SK-N-SH (cell line): ENCODE measurements at regions not wholly inside any gene's neighbourhood (a gene's known extent, or its start where the extent isn't known, plus 50 kb on each side); places are given as distances from the start of the nearest gene placed in this dataset.

Experiments
- CTCF ChIA-PET: fragments of 300-600, 350-600 bp; formaldehyde crosslinking; extraction: SDS; loops from one replicate; lab custom pipeline; 2021; lab: Yijun Ruan, JAX
- POLR2A ChIA-PET: fragments of 350-600 bp; sonication (Branson Sonifier 250); formaldehyde crosslinking; extraction: SDS; loops from one replicate; lab custom pipeline; 2020; ENCODE audit warnings: antibody characterized with exemption, inconsistent platforms; lab: Yijun Ruan, JAX
- DNase-seq: peaks from one replicate; pipeline ENCODE4 v3.0.0; 2012
- H2AFZ ChIP-seq: fragments of 200-600 bp; sonication (generic); 2 replicates; pipeline ENCODE4 v1.8.1; 2016; ENCODE audit warnings: antibody characterized with exemption, mild to moderate bottlenecking, low read depth
- H3F3A ChIP-seq: fragments of 200-600 bp; sonication (generic); replicated peaks from 2 replicates; pipeline ENCODE3; 2016; ENCODE audit warnings: antibody characterized with exemption, mild to moderate bottlenecking; ENCODE audit not compliant: insufficient read depth
- H3K27ac ChIP-seq, 2 experiments: fragments of 200-500 bp in 1 of 2; fragments of 200-600 bp in 1 of 2; sonication (Bioruptor generic) in 1 of 2; sonication (generic), shearing (Covaris generic) in 1 of 2; 2 replicates each; pipeline versions ENCODE4 v1.5.1 to v1.6.1; 2014 to 2016; ENCODE audit warnings: low read depth in 2 of 2, inconsistent platforms in 1 of 2, low read length in 1 of 2, mild to moderate bottlenecking in 1 of 2, mixed read lengths in 1 of 2
- H3K27me3 ChIP-seq: fragments of 200-600 bp; sonication (generic), shearing (Covaris generic); 2 replicates; pipeline ENCODE4 v1.6.1; 2016; ENCODE audit warnings: mixed run types; ENCODE audit not compliant: insufficient read depth
- H3K36me3 ChIP-seq, 2 experiments: fragments of 200-500 bp in 1 of 2; fragments of 200-600 bp in 1 of 2; sonication (Bioruptor generic) in 1 of 2; sonication (generic) in 1 of 2; replicated peaks in 1 of 2; 2 replicates each; pipeline versions ENCODE3 to v1.5.1; 2014 to 2016; ENCODE audit warnings: low read length in 1 of 2, mild to moderate bottlenecking in 1 of 2; ENCODE audit not compliant: insufficient read depth in 2 of 2, control insufficient read depth in 1 of 2
- H3K4me1 ChIP-seq, 2 experiments: fragments of 200-500 bp in 1 of 2; fragments of 200-600 bp in 1 of 2; sonication (Bioruptor generic) in 1 of 2; sonication (generic), shearing (Covaris generic) in 1 of 2; 2 replicates each; pipeline versions ENCODE4 v1.5.1 to v1.6.1; 2014 to 2016; ENCODE audit warnings: low read depth in 1 of 2, low read length in 1 of 2, mixed run types in 1 of 2; ENCODE audit not compliant: insufficient read depth in 2 of 2, control insufficient read depth in 1 of 2
- H3K4me2 ChIP-seq: fragments of 200-600 bp; sonication (generic), shearing (Covaris generic); 2 replicates; pipeline ENCODE4 v1.6.1; 2017; ENCODE audit warnings: mixed run types
- H3K4me3 ChIP-seq, 2 experiments: fragments of 200-500 bp in 1 of 2; fragments of 200-600 bp in 1 of 2; sonication (Bioruptor generic) in 1 of 2; sonication (generic), shearing (Covaris generic) in 1 of 2; 2 replicates each; pipeline versions ENCODE4 v1.5.1 to v1.8.1; 2014 to 2016; ENCODE audit warnings: low read depth in 2 of 2, inconsistent platforms in 1 of 2, low read length in 1 of 2, mild to moderate bottlenecking in 1 of 2, mixed read lengths in 1 of 2, moderate library complexity in 1 of 2
- H3K79me2 ChIP-seq: fragments of 200-600 bp; sonication (generic); 2 replicates; pipeline ENCODE4 v1.8.1; 2017; ENCODE audit warnings: mild to moderate bottlenecking; ENCODE audit not compliant: insufficient read depth
- H3K9ac ChIP-seq: fragments of 200-600 bp; sonication (generic); 2 replicates; pipeline ENCODE4 v1.6.1; 2017; ENCODE audit warnings: mixed run types
- H3K9me2 ChIP-seq: fragments of 200-600 bp; sonication (generic); 2 replicates; pipeline ENCODE4 v1.6.1; 2017; ENCODE audit warnings: mixed run types
- H3K9me3 ChIP-seq: fragments of 200-600 bp; sonication (generic); 2 replicates; pipeline ENCODE4 v1.6.1; 2017; ENCODE audit warnings: mixed run types, mild to moderate bottlenecking, moderate library complexity
- H4K20me1 ChIP-seq: fragments of 200-600 bp; sonication (generic); 2 replicates; pipeline ENCODE4 v1.6.1; 2017; ENCODE audit warnings: mild to moderate bottlenecking, mixed run types; ENCODE audit not compliant: insufficient read depth
- CHD2 ChIP-seq: fragments of 150-350 bp; IDR thresholded peaks from 2 replicates; pipeline ENCODE4 v1.6.1; 2018; ENCODE audit warnings: low read length; ENCODE audit not compliant: partially characterized antibody
- ELF1 ChIP-seq: IDR thresholded peaks from 2 replicates; pipeline ENCODE4 v1.4.0; 2012
- EZH2phosphoT487 ChIP-seq: fragments of 200-600 bp; sonication (generic); IDR thresholded peaks from 2 replicates; pipeline ENCODE4 v1.6.1; 2017; ENCODE audit warnings: low read depth, mixed run types, mild to moderate bottlenecking, antibody characterized with exemption, moderate library complexity, borderline replicate concordance
- FOSL2 ChIP-seq: IDR thresholded peaks from 2 replicates; pipeline ENCODE4 v1.4.0; 2012; ENCODE audit warnings: low read depth, mild to moderate bottlenecking, moderate library complexity, borderline replicate concordance
- FOXM1 ChIP-seq: IDR thresholded peaks from 2 replicates; pipeline ENCODE4 v1.4.0; 2012; ENCODE audit warnings: low read depth, mild to moderate bottlenecking
- GABPA ChIP-seq: IDR thresholded peaks from 2 replicates; pipeline ENCODE4 v1.4.0; 2012; ENCODE audit warnings: low read depth, mild to moderate bottlenecking
- GATA2 ChIP-seq: sonication (generic); formaldehyde crosslinking; IDR thresholded peaks from 2 replicates; pipeline ENCODE4 v1.5.0; 2020; ENCODE audit warnings: mild to moderate bottlenecking, missing genetic modification reagents
- MEF2A ChIP-seq: IDR thresholded peaks from 2 replicates; pipeline ENCODE4 v1.4.0; 2012; ENCODE audit warnings: low read depth, borderline replicate concordance
- NRF1 ChIP-seq: IDR thresholded peaks from 2 replicates; pipeline ENCODE4 v1.6.1; 2012; ENCODE audit warnings: low read depth, mild to moderate bottlenecking, low read length
- POLR2AphosphoS5 ChIP-seq: IDR thresholded peaks from 2 replicates; pipeline ENCODE4 v1.6.1; 2012; ENCODE audit warnings: low read depth, low read length
- SMC3 ChIP-seq: IDR thresholded peaks from 2 replicates; pipeline ENCODE4 v1.6.1; 2012; ENCODE audit warnings: low read depth, low read length, improper control_type of control experiment
- TAF1 ChIP-seq: IDR thresholded peaks from 2 replicates; pipeline ENCODE4 v1.6.1; 2012; ENCODE audit warnings: low read depth, mild to moderate bottlenecking, low read length, moderate library complexity, borderline replicate concordance
- YY1 ChIP-seq: IDR thresholded peaks from 2 replicates; pipeline ENCODE4 v1.4.0; 2012; ENCODE audit warnings: low read depth, mild to moderate bottlenecking
- WGBS: methylation state at CpG from one replicate; pipeline ENCODE4 v1.1.6; 2017; ENCODE audit warnings: low lambda C conversion rate; 5-methylcytosine and 5-hydroxymethylcytosine counted together
- TF ChIP-seq, protein P1 (sequence below): fragments of 200-600 bp; sonication (generic); IDR thresholded peaks from 2 replicates; pipeline ENCODE4 v1.6.1; 2017; ENCODE audit warnings: antibody characterized with exemption, mild to moderate bottlenecking, moderate library complexity
- TF ChIP-seq, protein P2 (sequence below): IDR thresholded peaks from 2 replicates; pipeline ENCODE4 v1.4.0; 2012; ENCODE audit warnings: low read depth, borderline replicate concordance
- TF ChIP-seq, protein P3 (sequence below): IDR thresholded peaks from 2 replicates; pipeline ENCODE4 v1.4.0; 2012; ENCODE audit warnings: low read depth, borderline replicate concordance

DNA sequence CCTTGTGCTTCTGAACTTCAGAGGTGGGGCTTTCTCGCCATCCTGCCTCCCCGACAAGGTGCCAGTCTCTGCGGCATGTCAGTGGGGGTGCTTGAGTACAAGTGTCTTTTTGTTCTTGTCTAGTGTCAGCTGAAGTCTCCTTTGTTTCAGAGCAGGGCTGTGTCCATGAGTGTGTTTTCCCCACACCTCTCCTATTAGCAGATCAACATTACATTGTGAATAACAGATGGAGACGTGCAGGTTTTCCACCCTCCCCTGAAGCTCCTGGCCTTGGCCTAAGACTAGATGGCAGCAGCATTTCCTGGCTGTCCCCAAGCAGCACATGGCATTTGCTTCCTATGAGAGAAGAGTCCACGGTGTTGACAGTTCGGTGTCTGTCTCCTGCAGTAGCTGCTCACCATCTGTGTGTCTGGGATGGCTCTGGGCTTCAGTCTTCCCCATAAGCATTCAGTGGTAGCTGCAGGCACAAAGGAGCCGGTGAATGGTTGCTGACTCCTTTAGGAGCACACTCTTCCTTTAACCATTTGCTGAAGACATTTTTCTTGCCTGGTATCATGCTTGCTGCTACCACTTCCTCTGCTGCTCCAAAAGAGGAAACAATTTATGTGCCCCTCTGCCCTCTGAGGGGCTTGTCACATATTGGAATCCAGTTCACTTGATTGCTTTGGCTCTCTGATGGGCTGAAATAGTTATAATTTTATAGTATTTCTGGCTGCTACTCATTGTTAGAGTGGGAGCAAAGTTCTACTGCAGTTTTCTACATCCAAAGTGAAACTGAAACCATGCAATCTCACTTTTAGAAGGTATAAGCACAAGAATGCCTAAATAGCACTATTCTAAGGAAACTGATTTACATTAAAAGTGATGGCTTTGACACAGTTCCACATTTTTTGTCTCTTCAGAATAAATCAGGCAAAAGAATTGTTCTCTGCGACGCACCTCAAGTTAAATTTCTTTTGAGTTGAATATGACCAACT is 913.0 kb downstream of the C6orf118 start:
- Histone ChIP-seq H4K20me1 (no peaks in the 10 kb centered on the region), H3F3A (no peaks in the 10 kb centered on the region), H3K9me3 (0 out of 2 replicates have a peak, but pooled peaks cover 8% of the 10 kb centered on the region), H3K9ac (no peak overlapping the region), H3K4me1 (no peaks in the 10 kb centered on the region), H3K27me3 (no peaks in the 10 kb centered on the region), H3K9me2 (0 out of 2 replicates have a peak, but pooled peaks cover 3% of the 10 kb centered on the region), H3K79me2 (no peaks in the 10 kb centered on the region), H2AFZ (no peak overlapping the region), H3K4me3 (no peak overlapping the region), H3K27ac (no peak overlapping the region), H3K4me2 (no peak overlapping the region), H3K36me3 (no peaks in the 10 kb centered on the region)
- ChIA-PET POLR2A (no interaction called here), CTCF (no interaction called here)
- TF ChIP-seq EZH2phosphoT487 (no peak), POLR2AphosphoS5 (no peak)
- WGBS: 69% methylated on average over 8 of the region's 9 CpGs
- DNase-seq: no peak

DNA sequence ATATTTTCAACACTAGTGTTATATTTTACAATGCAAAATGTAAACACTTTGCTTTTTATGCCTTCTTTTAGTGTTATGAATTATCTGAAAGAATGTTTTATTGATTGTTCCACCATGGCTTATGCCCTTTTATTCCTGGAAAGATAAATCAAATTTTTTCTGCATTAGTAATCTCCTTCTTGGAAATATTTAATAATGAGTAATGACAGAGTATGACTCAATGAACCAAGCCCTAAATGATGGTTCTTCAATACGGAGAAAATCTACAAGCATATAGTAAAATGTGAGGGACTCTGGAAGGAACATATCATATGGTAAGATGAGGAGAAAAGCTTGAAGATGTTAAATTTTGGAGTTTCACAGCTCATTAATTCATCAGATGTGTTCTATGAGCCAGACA is 929.6 kb downstream of the C6orf118 start:
- Histone ChIP-seq H3F3A (no peaks in the 10 kb centered on the region), H3K27me3 (no peaks in the 10 kb centered on the region), H2AFZ (no peak overlapping the region), H3K9me2 (no peaks in the 10 kb centered on the region), H3K79me2 (no peaks in the 10 kb centered on the region), H3K4me1 (no peaks in the 10 kb centered on the region; a peak in 2 of 4 replicates), H4K20me1 (no peaks in the 10 kb centered on the region), H3K36me3 (no peaks in the 10 kb centered on the region), H3K4me2 (no peak overlapping the region), H3K9ac (no peak overlapping the region), H3K9me3 (peaks cover 9% of the 10 kb centered on the region; the same call in 1 of the 2 replicates), H3K4me3 (no peak overlapping the region), H3K27ac (no peak overlapping the region)
- POLR2A ChIA-PET: no interaction called here
- 39% methylated on average over 1 of the region's 1 CpG for WGBS
- CTCF ChIA-PET: no interaction called here
- TF ChIP-seq ELF1: no peak
- no peak for TF ChIP-seq GABPA
- TF ChIP-seq TAF1: no peak
- TF ChIP-seq NRF1: no peak
- TF ChIP-seq, protein P1, sequence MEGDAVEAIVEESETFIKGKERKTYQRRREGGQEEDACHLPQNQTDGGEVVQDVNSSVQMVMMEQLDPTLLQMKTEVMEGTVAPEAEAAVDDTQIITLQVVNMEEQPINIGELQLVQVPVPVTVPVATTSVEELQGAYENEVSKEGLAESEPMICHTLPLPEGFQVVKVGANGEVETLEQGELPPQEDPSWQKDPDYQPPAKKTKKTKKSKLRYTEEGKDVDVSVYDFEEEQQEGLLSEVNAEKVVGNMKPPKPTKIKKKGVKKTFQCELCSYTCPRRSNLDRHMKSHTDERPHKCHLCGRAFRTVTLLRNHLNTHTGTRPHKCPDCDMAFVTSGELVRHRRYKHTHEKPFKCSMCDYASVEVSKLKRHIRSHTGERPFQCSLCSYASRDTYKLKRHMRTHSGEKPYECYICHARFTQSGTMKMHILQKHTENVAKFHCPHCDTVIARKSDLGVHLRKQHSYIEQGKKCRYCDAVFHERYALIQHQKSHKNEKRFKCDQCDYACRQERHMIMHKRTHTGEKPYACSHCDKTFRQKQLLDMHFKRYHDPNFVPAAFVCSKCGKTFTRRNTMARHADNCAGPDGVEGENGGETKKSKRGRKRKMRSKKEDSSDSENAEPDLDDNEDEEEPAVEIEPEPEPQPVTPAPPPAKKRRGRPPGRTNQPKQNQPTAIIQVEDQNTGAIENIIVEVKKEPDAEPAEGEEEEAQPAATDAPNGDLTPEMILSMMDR: no peak
- TF ChIP-seq FOXM1: no peak
- no peak for TF ChIP-seq MEF2A
- TF ChIP-seq, protein P2, sequence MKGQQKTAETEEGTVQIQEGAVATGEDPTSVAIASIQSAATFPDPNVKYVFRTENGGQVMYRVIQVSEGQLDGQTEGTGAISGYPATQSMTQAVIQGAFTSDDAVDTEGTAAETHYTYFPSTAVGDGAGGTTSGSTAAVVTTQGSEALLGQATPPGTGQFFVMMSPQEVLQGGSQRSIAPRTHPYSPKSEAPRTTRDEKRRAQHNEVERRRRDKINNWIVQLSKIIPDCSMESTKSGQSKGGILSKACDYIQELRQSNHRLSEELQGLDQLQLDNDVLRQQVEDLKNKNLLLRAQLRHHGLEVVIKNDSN: no peak
- TF ChIP-seq CHD2: no peak
- TF ChIP-seq GATA2 (CRISPR knock-in tag): no peak
- no peak for TF ChIP-seq YY1
- no peak for TF ChIP-seq FOSL2
- no peak for TF ChIP-seq SMC3
- no peak for TF ChIP-seq EZH2phosphoT487
- TF ChIP-seq, protein P3, sequence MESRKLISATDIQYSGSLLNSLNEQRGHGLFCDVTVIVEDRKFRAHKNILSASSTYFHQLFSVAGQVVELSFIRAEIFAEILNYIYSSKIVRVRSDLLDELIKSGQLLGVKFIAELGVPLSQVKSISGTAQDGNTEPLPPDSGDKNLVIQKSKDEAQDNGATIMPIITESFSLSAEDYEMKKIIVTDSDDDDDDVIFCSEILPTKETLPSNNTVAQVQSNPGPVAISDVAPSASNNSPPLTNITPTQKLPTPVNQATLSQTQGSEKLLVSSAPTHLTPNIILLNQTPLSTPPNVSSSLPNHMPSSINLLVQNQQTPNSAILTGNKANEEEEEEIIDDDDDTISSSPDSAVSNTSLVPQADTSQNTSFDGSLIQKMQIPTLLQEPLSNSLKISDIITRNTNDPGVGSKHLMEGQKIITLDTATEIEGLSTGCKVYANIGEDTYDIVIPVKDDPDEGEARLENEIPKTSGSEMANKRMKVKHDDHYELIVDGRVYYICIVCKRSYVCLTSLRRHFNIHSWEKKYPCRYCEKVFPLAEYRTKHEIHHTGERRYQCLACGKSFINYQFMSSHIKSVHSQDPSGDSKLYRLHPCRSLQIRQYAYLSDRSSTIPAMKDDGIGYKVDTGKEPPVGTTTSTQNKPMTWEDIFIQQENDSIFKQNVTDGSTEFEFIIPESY: no peak
- DNase-seq: no peak
